NB4 (cell line): ENCODE measurements at regions not wholly inside any gene's neighbourhood (a gene's known extent, or its start where the extent isn't known, plus 50 kb on each side); places are given as distances from the start of the nearest gene placed in this dataset.

ENCODE experiments used
- POLR2A ChIP-seq: IDR thresholded peaks from 2 replicates; pipeline ENCODE4 v1.6.1; 2011; ENCODE audit warnings: mild to moderate bottlenecking; ENCODE audit not compliant: insufficient read length; ENCODE audit errors: extremely low read depth
- TF ChIP-seq, protein P1 (sequence below): IDR thresholded peaks from one replicate; pipeline ENCODE4 v1.5.1; 2012; ENCODE audit warnings: low read depth, low read length

DNA sequence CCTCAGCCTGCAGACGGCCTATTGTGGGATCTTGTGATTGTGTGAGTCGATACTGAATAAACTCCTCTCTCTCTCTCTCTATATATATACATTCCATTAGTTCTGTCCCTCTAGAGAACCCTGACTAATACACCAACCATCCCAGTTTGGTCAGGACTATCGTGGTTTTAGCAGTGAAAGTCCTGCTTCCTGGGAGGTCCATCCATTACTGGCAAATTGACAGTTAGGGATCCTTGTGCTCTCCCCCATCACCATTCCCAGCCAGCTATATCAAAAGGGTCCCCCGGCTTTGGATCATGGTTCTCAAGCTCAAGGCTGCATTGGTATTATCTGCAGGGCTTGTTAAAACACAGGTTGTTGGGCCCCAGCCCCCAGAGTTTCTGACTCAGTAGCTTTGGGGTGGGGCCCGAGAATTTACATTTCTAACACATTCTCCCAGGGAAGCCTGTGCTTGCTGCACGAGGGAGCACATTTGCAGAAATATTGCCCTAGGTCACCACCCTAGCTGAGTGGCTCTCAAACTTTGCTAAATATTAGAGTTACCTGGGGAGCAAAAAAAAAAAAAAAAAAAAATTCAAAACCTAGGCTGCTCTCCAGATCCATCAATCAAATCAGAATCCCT, 899.1 kb upstream of the AUTS2 start:
- TF ChIP-seq POLR2A: no peak
- TF ChIP-seq, protein P1, sequence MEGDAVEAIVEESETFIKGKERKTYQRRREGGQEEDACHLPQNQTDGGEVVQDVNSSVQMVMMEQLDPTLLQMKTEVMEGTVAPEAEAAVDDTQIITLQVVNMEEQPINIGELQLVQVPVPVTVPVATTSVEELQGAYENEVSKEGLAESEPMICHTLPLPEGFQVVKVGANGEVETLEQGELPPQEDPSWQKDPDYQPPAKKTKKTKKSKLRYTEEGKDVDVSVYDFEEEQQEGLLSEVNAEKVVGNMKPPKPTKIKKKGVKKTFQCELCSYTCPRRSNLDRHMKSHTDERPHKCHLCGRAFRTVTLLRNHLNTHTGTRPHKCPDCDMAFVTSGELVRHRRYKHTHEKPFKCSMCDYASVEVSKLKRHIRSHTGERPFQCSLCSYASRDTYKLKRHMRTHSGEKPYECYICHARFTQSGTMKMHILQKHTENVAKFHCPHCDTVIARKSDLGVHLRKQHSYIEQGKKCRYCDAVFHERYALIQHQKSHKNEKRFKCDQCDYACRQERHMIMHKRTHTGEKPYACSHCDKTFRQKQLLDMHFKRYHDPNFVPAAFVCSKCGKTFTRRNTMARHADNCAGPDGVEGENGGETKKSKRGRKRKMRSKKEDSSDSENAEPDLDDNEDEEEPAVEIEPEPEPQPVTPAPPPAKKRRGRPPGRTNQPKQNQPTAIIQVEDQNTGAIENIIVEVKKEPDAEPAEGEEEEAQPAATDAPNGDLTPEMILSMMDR: no peak
